Peyer's patch (tissue), 4 donors: ENCODE measurements at regions not wholly inside any gene's neighbourhood (a gene's known extent, or its start where the extent isn't known, plus 50 kb on each side); places are given as distances from the start of the nearest gene placed in this dataset.

Source experiments
- POLR2A ChIP-seq, 2 donors: fragments of 450-650 bp; IDR thresholded peaks; one replicate each; pipeline ENCODE4 v1.5.1; 2017; ENCODE audit warnings: antibody characterized with exemption in 2 of 2, mild to moderate bottlenecking in 2 of 2, moderate library complexity in 2 of 2
- TF ChIP-seq, protein P1 (sequence below), 6 experiments: fragments of 450-650 bp in 4 of 6; fragments of 200-600 bp in 2 of 6; sonication (generic) in 1 of 6; IDR thresholded peaks; one replicate each; pipeline ENCODE4 v1.5.1; 2017 to 2019; ENCODE audit warnings: antibody characterized with exemption in 6 of 6, mild to moderate bottlenecking in 3 of 6, moderate library complexity in 1 of 6

DNA sequence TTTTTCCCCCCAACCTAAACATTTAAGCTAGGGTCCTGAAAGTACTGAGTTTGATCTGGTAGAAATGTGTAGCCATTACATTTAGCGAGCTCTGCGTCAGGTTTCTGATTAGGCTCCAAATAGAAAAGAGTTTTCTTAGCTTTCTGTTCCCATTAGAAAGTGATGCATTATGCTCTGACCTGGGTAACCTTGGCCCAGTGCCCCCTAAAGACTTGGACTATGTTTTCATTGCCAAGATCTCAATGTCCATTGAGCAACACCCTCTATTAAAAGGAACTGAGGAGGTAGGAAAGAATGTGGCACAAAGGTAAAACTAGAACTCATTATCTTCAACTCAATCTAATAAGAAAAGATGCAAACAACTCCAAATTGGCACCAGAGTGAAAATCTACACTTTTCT, 358.9 kb upstream of the PCSK5 start:
- no peak for TF ChIP-seq POLR2A (IDR thresholded peaks at IDR 0.05)
- TF ChIP-seq, protein P1, sequence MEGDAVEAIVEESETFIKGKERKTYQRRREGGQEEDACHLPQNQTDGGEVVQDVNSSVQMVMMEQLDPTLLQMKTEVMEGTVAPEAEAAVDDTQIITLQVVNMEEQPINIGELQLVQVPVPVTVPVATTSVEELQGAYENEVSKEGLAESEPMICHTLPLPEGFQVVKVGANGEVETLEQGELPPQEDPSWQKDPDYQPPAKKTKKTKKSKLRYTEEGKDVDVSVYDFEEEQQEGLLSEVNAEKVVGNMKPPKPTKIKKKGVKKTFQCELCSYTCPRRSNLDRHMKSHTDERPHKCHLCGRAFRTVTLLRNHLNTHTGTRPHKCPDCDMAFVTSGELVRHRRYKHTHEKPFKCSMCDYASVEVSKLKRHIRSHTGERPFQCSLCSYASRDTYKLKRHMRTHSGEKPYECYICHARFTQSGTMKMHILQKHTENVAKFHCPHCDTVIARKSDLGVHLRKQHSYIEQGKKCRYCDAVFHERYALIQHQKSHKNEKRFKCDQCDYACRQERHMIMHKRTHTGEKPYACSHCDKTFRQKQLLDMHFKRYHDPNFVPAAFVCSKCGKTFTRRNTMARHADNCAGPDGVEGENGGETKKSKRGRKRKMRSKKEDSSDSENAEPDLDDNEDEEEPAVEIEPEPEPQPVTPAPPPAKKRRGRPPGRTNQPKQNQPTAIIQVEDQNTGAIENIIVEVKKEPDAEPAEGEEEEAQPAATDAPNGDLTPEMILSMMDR (IDR thresholded peaks at IDR 0.05), result no peak
